Tibial nerve (tissue), 3 donors: ENCODE measurements at regions not wholly inside any gene's neighbourhood (a gene's known extent, or its start where the extent isn't known, plus 50 kb on each side); places are given as distances from the start of the nearest gene placed in this dataset.

Source experiments
- POLR2A ChIP-seq, 2 donors: fragments of 450-650 bp; IDR thresholded peaks; one replicate each; pipeline ENCODE4 v1.6.1; 2017; ENCODE audit warnings: antibody characterized with exemption in 2 of 2, mild to moderate bottlenecking in 2 of 2, moderate library complexity in 2 of 2
- TF ChIP-seq, protein P1 (sequence below), 5 experiments: fragments of 200-600 bp in 3 of 5; fragments of 450-650 bp in 2 of 5; sonication (generic) in 3 of 5; IDR thresholded peaks; one replicate each; pipeline ENCODE4 v1.5.1; 2016 to 2019; ENCODE audit warnings: antibody characterized with exemption in 5 of 5, mild to moderate bottlenecking in 3 of 5, moderate library complexity in 2 of 5

DNA sequence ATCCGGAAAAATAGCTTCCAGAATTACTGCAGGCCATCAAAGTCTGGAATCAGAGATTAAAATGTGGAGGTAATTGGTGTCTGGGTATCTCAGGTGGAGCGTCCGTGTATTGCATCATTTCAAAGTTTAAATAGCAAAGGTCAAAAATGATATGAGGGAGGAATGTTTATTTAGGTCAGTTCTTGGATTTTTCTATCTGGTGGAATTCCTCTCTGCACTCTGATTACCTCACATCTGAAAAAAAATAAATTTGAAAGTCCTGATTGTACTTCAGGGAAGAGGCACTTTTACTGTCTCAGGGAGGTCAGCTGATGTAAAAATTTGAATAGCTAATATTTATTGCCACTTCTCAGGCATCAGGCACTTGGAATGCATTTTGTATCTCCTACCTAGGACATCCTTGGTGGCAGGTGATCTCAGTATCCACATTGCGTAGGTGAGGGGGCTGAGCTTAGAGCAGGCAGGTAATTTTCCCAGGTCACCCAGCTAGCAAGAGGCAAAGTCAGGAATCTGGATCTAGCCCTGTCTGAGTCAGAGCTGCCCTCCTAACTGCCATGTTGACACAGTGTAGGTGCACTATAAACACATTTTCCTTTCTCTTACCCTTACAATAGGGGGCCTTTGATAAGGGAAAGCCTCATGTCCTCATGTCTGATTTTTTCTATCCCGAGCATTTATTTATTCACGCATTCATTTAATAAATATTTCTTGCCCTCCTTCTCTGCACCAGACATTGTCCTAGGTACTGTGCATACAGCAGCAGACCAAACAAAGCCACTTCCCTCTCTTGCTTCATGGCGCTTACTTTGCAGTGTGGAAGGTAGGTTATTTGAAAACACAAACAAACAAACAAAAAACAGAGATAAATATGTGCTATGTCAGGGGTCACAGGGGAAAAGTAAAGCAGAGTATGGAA lies 454.3 kb downstream of the HAPSTR1 start:
- TF ChIP-seq, protein P1, sequence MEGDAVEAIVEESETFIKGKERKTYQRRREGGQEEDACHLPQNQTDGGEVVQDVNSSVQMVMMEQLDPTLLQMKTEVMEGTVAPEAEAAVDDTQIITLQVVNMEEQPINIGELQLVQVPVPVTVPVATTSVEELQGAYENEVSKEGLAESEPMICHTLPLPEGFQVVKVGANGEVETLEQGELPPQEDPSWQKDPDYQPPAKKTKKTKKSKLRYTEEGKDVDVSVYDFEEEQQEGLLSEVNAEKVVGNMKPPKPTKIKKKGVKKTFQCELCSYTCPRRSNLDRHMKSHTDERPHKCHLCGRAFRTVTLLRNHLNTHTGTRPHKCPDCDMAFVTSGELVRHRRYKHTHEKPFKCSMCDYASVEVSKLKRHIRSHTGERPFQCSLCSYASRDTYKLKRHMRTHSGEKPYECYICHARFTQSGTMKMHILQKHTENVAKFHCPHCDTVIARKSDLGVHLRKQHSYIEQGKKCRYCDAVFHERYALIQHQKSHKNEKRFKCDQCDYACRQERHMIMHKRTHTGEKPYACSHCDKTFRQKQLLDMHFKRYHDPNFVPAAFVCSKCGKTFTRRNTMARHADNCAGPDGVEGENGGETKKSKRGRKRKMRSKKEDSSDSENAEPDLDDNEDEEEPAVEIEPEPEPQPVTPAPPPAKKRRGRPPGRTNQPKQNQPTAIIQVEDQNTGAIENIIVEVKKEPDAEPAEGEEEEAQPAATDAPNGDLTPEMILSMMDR (IDR thresholded peaks at IDR 0.05) = no peak
- TF ChIP-seq POLR2A (IDR thresholded peaks at IDR 0.05) = no peak
